ENCODE measurements at regions not wholly inside any gene's neighbourhood (a gene's known extent, or its start where the extent isn't known, plus 50 kb on each side); places are given as distances from the start of the nearest gene placed in this dataset.

- TF ChIP-seq GTF2F1 (IDR thresholded peaks at IDR 0.05; ENCODE audit: borderline replicate concordance, low read depth, low read length): no peak
- TF ChIP-seq, protein P1, sequence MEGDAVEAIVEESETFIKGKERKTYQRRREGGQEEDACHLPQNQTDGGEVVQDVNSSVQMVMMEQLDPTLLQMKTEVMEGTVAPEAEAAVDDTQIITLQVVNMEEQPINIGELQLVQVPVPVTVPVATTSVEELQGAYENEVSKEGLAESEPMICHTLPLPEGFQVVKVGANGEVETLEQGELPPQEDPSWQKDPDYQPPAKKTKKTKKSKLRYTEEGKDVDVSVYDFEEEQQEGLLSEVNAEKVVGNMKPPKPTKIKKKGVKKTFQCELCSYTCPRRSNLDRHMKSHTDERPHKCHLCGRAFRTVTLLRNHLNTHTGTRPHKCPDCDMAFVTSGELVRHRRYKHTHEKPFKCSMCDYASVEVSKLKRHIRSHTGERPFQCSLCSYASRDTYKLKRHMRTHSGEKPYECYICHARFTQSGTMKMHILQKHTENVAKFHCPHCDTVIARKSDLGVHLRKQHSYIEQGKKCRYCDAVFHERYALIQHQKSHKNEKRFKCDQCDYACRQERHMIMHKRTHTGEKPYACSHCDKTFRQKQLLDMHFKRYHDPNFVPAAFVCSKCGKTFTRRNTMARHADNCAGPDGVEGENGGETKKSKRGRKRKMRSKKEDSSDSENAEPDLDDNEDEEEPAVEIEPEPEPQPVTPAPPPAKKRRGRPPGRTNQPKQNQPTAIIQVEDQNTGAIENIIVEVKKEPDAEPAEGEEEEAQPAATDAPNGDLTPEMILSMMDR (IDR thresholded peaks at IDR 0.05; ENCODE audit: control extremely low read depth in 1 of 3, insufficient read depth in 1 of 3, low read depth in 1 of 3, low read length in 3 of 3): no peak
- TF ChIP-seq TAF1 (IDR thresholded peaks at IDR 0.05; ENCODE audit: low read depth, low read length): no peak
- TF ChIP-seq POLR2A (IDR thresholded peaks at IDR 0.05; ENCODE audit: control extremely low read depth in 1 of 2, low read depth in 2 of 2, low read length in 2 of 2): no peak
- TF ChIP-seq SRF (IDR thresholded peaks at IDR 0.05; ENCODE audit: low read depth, low read length): no peak
- TF ChIP-seq JUND (IDR thresholded peaks at IDR 0.05; ENCODE audit: low read length): no peak
- TF ChIP-seq EZH2 (IDR thresholded peaks at IDR 0.05; ENCODE audit: low read depth, low read length, severe bottlenecking): no peak
- TF ChIP-seq BCL11A (IDR thresholded peaks at IDR 0.05; ENCODE audit: low read depth in 2 of 2, low read length in 2 of 2): no peak
- no peak for TF ChIP-seq EP300 (IDR thresholded peaks at IDR 0.05; ENCODE audit: borderline replicate concordance in 1 of 2, low read depth in 2 of 2, low read length in 2 of 2)
- TF ChIP-seq CEBPB (IDR thresholded peaks at IDR 0.05; ENCODE audit: low read depth, low read length): no peak
- no peak for TF ChIP-seq SIN3A (conservative IDR thresholded peaks at IDR 0.05 in 1 of 2, IDR thresholded peaks at IDR 0.05 in 1 of 2; ENCODE audit: low read depth in 1 of 2, low read length in 2 of 2)
- TF ChIP-seq FOSL1 (IDR thresholded peaks at IDR 0.05; ENCODE audit: insufficient read depth, low read depth, low read length): no peak
- no peak for TF ChIP-seq HDAC6 (IDR thresholded peaks at IDR 0.05; ENCODE audit: low read depth, low read length)
Measured at GRCh38 chr7:27375958-27376357, 133.4 kb downstream of the EVX1 start.
